Midbrain (tissue), 1 donor: ENCODE measurements at regions not wholly inside any gene's neighbourhood (a gene's known extent, or its start where the extent isn't known, plus 50 kb on each side); places are given as distances from the start of the nearest gene placed in this dataset.

Experiments used
- DNase-seq: peaks from one replicate; lab custom pipeline; 2025; lab: John Stamatoyannopoulos, UW

DNA sequence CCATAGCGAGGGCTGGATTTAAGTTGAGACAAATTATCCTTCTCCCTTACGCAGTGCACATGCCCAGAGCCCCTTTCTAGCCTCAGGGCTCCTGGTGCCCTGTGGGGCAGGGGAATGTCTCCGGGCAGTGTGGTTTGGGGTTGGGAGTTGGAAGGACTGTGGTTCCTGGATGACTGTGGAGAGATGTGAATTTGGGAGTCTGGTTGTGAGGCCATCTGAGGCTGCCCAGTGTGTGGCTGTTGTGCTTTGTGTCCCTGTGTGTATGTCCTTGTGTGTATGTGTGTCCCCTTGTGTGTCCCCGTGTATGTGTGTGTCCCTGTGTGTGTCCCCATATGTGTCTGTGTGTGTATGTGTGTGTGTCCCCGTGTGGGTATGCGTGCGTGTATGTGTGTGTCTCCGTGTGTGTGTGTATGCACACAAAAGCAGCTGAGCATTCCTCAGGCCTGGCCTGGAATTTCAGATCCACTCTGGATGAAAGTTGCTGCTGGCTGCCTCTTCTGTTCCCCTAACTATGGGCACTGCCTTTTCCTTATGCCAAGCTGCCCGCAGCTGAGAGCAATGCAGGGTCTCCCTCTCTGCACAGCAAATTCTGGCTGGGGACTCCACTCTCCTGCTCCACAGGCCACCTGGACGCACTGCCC, 65.4 kb downstream of the UBIAD1 start:
- no peak for DNase-seq

DNA sequence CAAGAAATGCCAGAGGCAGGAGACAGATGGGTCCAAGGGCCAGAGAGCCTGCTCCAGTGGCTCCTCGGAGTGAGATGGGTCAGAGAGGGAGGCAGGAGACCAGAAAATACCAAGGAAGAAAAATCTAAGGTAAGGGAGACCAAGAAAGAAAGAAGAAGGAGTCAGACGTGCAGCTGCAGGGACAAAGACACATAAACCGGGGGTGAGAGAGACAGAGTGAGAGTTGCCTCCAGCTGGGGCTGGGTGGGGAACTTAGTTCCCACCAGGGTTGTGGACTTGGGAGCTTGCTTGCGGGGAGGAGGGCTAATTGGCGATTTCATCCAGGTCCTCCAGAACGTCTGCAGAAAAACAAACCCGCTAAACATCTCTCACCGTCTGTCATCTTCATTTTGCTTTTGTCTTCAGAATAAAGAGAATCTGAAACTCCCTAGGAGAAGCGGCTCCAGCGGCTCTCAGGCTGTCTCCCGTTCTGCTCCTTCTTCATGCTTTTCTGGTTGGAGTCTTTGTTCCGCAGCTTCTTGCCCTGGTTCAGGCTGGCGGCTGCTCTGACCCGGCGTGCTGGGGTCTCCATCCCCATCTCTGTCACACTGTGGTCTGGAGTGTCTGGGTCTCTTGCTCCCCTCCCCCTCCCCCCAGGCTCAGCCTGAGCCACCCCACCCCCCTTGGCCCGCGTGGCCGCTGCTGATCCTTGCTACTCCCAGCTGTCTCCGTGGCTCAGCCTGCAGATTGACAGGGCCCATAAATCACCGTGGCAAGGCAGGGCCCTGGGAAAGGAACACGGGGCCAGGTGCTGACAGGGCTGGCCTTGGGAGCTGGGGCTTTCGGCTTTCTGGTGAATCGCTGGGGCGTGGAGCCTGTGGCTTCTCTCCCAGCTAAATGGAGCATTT, 66.6 kb downstream of the UBIAD1 start:
- DNase-seq, result no peak

DNA sequence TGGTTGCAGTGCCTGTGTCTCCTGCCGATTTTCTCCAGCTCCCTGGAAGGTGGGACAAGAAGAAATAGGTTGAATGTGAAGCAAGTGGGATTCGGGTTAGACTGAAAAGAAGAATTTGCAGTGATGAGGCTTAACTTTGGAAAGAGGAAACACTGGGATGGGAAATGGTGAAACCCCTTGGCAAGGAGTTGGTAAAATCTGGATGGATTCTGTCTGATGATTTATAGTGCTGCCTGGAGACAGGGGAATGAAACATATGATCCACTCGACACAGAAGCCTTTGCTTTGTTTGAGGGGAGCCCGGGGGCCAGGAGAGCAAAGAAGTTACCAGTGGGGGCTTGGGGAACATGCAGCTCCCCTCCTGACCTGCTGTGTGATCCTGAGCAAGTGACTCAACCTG, 67.2 kb downstream of the UBIAD1 start:
- DNase-seq, result no peak

- DNase-seq, result no peak
Observed at GRCh38 chr1:11341901-11342552, 69.0 kb downstream of the UBIAD1 start.

DNA sequence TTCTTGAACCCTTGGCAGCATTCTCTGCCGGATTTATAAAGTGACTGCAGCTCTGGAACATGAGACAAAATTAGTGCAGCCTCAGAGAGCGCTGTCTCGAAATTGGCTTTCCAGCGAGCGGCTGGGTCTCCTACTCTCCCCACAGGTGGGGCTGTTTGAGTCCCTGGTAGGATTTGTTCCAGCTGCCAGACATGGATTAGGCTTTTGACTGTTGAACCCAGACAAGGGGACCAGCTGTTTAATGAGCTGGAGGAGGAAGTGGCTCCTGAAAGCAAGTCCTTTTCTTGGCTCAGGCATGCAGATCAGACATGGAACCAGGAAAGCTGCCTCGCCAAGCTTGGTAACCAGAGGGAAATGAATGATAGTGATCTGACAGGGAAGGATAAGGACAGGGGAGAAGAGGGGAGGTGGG, 69.6 kb downstream of the UBIAD1 start:
- DNase-seq, result no peak

DNA sequence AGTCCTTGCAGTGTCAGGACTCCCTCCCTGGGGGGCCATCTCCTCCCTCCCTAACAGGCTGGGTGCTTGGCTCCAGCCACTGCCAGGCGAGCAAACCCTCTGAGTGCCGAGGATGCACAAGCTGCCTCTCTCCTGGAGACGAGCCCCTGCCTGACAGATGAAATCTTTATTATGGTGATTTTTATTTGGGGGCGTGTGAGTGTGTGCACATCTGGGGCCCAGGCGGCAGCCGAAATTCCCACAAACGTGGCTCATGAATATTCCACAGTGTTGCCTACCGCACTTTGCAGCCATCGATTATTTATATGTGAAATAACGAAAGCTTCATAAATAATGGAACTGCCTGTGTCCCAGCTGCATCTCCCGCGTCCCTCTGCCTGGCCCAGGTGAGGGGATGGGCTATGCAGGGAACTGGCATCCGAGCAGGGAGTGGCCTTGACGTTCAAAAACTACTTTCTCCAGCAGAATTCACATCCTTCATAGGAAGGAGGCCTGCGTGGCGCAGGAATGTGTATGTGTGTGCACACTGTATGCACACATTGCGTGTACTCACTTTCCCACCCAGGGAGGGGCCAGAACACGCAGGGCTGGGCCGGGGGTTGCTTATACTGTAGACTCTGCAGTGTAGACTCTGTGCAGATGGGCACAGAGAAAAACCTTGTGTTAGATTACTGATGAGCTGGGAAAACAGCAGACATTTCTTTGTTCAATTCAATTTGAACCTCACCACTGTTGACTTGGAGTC, 73.1 kb downstream of the UBIAD1 start:
- DNase-seq, result no peak

- DNase-seq, result no peak
Observed at GRCh38 chr1:11350265-11350664, 77.3 kb downstream of the UBIAD1 start.

GRCh38 chr1:11352058-11352715, 79.2 kb downstream of the UBIAD1 start:
- DNase-seq, result no peak

GRCh38 chr1:11352816-11353799, 80.1 kb downstream of the UBIAD1 start:
- DNase-seq, result no peak

DNA sequence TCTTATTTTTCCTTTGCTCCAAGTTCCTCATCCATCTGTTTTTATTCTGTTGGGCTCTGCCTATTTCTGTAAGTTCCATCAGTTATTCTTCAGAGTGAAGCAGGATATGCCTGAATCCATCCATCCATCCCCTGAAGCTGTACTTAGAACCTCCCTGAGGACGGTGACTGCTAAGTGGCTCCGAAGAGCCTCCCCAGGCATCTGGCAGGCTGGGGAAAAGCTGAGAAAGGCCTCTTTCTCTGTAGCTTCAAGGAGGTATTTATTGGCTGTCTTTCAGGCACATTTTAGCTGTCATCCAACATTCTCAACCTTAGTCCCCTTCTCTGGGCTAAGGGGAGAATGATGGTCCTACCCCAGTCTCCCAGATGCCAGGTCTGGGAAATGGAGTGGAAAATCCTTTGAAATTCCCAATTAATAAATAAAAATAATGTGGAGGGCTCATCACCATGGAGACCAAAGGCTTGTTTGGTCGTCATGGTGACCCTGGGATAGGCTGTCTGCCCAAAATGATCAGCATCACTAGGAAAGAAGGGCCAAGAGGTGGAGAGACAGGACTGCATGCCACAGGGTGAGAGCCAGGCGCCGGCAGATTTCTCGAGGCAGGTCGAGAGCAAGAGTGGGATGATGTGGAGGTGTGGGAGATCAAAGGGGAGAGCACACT, 82.0 kb downstream of the UBIAD1 start:
- peak; percentile 73 for DNase-seq

DNA sequence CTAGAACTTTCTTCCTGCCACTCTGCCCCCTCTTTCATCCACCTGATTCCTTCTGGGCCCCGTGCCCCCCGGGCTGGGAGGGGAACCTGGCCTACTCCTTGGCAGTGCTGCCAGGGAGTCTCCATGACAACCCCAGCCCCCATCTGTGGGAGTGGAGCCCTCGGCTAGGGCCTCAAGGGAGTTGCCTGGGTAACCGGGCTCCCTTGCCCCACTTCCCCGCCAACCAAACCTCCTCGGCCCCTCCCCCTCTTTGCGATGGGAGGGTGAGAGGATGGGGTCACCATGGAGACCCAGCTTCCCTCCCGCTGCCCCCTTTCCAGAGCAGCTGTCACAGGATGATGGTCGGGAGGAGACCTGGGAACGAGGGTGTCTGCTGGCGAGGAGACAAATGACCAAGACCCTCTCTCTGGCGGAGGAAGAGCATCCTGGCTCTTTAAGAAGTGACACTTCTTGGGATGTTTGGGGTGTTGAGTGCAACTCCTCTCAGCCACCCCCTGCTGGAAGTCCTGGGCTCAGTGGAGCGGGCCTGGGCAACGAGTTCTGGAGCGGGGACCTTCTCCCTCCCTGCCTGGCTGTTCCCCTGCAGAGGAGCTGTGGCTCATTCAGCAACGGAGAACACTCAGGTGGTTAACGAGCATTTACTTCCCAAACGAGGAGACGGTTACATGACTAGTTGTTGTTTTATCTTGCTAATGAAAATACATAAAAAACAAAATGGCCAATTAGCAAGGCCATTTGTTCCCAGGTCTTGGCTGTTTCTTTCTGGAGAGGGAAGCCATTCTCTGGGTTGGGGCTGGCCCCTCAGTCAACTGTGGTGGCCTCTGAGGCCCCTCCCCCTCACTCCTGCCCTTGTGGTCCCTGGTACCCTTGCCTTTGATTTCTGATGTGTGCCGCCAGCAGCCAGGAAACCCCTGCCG, 82.8 kb downstream of the UBIAD1 start:
- peak; percentile 73 for DNase-seq

DNA sequence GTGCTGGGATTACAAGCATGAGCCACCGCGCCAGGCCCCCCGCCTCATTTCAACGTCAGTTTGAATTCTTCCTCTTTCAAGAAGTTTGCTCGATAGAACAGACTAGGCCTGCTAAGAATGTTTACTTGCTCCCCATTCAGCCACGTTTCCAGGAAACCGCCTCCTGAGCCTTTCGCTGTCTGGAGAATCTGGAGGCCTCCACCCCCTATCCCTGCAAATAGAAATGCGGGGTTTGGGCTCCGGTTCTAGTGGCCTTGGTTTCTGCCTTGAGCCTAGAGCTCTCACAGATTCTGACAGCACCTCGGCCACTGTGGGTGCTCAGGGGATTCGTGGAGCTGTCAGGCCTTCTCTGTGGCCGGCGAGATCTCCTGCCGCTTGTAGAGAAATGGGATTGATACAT, 84.3 kb downstream of the UBIAD1 start:
- peak; percentile 13 for DNase-seq

DNA sequence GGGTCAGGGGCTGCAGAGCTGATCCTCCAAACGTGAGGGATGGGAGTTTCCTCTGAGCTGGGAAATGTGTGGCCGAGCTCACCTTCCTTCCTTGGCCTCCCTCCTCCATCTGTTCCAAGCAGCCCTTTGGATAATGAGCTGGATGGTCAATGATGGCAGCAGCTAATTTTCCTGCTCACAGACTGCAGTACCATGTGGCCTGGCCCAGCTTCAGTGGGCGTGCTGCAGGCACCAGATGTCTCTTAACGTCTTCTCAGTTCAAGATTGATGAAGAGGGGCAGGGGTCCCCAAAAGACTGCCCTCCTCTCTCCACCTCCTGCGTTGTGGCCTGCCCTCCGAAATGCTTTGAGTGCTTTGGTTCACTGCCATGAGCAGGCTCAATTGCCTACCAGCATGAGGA, 86.0 kb downstream of the UBIAD1 start:
- DNase-seq, result no peak

- no peak for DNase-seq
Observed at GRCh38 chr1:11362547-11363021, 89.6 kb downstream of the UBIAD1 start.

GRCh38 chr1:11364170-11364569, 91.2 kb downstream of the UBIAD1 start:
- DNase-seq, result no peak

GRCh38 chr1:11365744-11366387, 92.9 kb downstream of the UBIAD1 start:
- no peak for DNase-seq

DNA sequence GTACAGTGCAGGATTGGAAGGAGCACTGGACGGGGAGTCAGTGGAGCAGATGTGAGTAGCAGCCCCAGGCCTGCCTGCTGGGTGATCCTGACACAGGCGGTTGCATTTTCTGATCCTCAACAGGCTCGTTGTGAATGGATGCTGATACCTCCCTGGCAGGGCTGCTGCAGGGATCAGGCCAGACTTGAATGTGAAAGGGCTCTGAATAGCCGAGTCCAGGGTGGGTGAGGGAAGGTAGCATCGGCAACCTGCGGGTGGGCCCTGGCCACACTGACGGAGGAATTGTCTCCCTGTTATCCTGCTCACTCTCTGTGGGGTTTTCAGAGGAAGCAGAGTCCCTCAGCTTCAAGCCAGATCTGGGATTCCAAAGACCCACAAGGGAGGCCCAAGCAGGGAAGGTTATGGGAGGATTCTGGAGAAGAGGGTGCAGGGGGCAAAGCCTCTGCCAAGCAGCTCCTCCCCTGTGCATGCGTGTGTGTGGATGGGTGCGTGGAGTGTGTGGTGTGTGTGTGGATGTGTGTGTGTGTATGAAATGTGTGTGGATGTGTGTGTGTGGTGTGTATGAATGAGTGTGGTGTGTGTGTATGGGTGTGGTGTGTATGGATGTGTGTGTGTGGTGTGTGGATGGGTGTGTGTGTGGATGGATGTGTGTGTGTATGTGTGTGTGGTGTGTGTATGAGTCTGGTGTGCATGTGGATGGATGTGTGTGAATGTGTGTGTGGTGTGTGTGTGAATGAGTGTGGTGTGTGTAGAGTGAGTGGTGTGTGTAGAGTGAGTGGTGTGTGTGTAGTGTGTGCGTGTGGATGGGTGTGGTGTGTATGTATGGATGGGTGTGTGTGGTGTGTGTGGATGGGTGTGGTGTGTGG, 100.3 kb downstream of the UBIAD1 start:
- no peak for DNase-seq
